ENCODE measurements at regions not wholly inside any gene's neighbourhood (a gene's known extent, or its start where the extent isn't known, plus 50 kb on each side); places are given as distances from the start of the nearest gene placed in this dataset.

DNA sequence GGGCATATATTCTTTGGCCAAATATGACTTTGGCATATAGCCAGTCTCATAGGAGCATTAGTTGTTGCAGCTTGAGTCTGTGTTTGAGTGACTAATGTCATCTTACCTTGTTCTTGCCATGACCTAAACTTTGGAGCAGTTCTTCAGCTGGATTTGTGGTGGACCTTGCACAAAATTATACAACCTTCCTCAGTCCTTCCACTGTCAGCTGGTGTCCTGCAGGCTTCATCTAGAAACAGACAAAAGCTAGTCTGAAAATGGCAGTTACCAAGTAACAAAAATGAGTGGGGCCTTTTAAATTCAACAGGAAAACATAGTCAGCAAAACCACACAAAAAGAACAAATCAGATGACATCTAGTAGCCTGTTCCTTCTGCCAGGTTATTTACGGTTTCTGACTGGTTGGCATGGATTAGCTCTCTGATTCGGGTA is 59.5 kb upstream of the HECTD2 start:
- Histone ChIP-seq H3K27ac (ENCODE audit: extremely low read length, insufficient read depth, low read length) (no peak overlapping the region), H2AFZ (ENCODE audit: low read length) (no peak overlapping the region), H3K9me3 (ENCODE audit: low read length) (no peaks in the 10 kb centered on the region), H3K4me1 (ENCODE audit: insufficient read depth, low read length) (no peaks in the 10 kb centered on the region), H3K4me2 (ENCODE audit: low read depth, low read length) (no peak overlapping the region), H3K27me3 (ENCODE audit: control insufficient read depth in 1 of 2, insufficient read depth in 2 of 2, low read length in 2 of 2) (no peaks in the 10 kb centered on the region), H3K9ac (ENCODE audit: insufficient read depth, low read depth, low read length) (no peak overlapping the region), H4K20me1 (ENCODE audit: insufficient read depth, low read length) (no peaks in the 10 kb centered on the region), H3K36me3 (replicated peaks in 1 of 2; ENCODE audit: control insufficient read depth in 1 of 2, insufficient read depth in 2 of 2, low read length in 2 of 2) (no peaks in the 10 kb centered on the region), H3K4me3 (replicated peaks in 1 of 3; ENCODE audit: insufficient read depth in 1 of 3, low read depth in 2 of 3, low read length in 3 of 3) (no peak overlapping the region), H3K79me2 (ENCODE audit: insufficient read depth, low read length) (no peaks in the 10 kb centered on the region)
- TF ChIP-seq MXD1 (CRISPR knock-in tag; IDR thresholded peaks at IDR 0.05) (no peak), MAFK (conservative IDR thresholded peaks at IDR 0.05 in 1 of 2, IDR thresholded peaks at IDR 0.05 in 1 of 2; ENCODE audit: low read length in 2 of 2) (0 out of 4 replicates have a peak, but pooled peaks of 1 of the 2 experiments have one; percentile 15), SAFB2 (CRISPR knock-in tag; IDR thresholded peaks at IDR 0.05; ENCODE audit: borderline replicate concordance, low read depth) (no peak)
- 9% methylated on average over 2 of the region's 2 CpGs for WGBS (ENCODE audit: low lambda C conversion rate)
- ATAC-seq (no peak), DNase-seq (ENCODE audit: low spot score) (no peak), FAIRE-seq (no peak)
- intact Hi-C loops (cut with micrococcal nuclease; ENCODE audit: unreplicated experiment) (no loop called here), in situ Hi-C loops (cut with HindIII; ENCODE audit: extremely low pct_ligation_motif_present, low pct_unique_long_range_greater_than_20kb) (no loop called here)
- POLR2A ChIA-PET: no interaction called here
- CTCF ChIA-PET (ENCODE audit: low intra/inter-chr PET ratio, low total read pairs): no interaction called here
- no TSS peak for BruUV-seq (replicated peaks)

DNA sequence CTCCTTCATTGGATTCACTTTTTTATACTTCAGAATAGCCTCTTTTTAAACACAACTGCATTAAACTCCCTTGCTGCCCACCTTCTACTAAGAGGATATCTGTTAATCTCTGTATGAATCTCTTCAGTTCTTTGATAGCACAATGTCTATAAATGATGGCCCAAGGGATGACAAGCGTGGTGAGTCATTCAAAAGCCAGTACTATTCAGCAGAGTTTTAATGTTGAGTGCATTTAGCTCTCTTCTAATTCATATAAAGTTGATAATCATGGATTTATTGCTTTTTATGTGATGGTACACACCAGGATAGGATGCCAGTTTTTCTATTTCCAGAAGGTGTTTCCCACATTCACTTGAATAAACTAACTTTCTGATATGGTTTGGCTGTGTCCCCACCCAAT is 57.4 kb upstream of the HECTD2 start:
- FAIRE-seq: no peak
- Histone ChIP-seq H3K9ac (ENCODE audit: insufficient read depth, low read depth, low read length) (no peak overlapping the region), H3K27me3 (ENCODE audit: control insufficient read depth in 1 of 2, insufficient read depth in 2 of 2, low read length in 2 of 2) (no peaks in the 10 kb centered on the region; a peak in 1 of 5 replicates), H3K36me3 (replicated peaks in 1 of 2; ENCODE audit: control insufficient read depth in 1 of 2, insufficient read depth in 2 of 2, low read length in 2 of 2) (no peaks in the 10 kb centered on the region), H3K79me2 (ENCODE audit: insufficient read depth, low read length) (no peaks in the 10 kb centered on the region), H3K4me1 (ENCODE audit: insufficient read depth, low read length) (no peaks in the 10 kb centered on the region), H4K20me1 (ENCODE audit: insufficient read depth, low read length) (no peaks in the 10 kb centered on the region), H3K4me2 (ENCODE audit: low read depth, low read length) (no peak overlapping the region), H2AFZ (ENCODE audit: low read length) (no peak overlapping the region), H3K9me3 (ENCODE audit: low read length) (no peaks in the 10 kb centered on the region), H3K4me3 (replicated peaks in 1 of 3; ENCODE audit: insufficient read depth in 1 of 3, low read depth in 2 of 3, low read length in 3 of 3) (no peak overlapping the region), H3K27ac (ENCODE audit: extremely low read length, insufficient read depth, low read length) (no peak overlapping the region)
- intact Hi-C loops (cut with micrococcal nuclease; ENCODE audit: unreplicated experiment): no loop called here
- ChIA-PET POLR2A (no interaction called here), CTCF (ENCODE audit: low intra/inter-chr PET ratio, low total read pairs) (no interaction called here)
- no peak for DNase-seq (ENCODE audit: low spot score)
- in situ Hi-C loops (cut with HindIII; ENCODE audit: extremely low pct_ligation_motif_present, low pct_unique_long_range_greater_than_20kb): no loop called here
- 4% methylated on average over 1 of the region's 1 CpG for WGBS (ENCODE audit: low lambda C conversion rate)
- ATAC-seq: no peak
- no TSS peak for BruUV-seq (replicated peaks)
- TF ChIP-seq ZNF709 (CRISPR knock-in tag; IDR thresholded peaks at IDR 0.05) (no peak), ZNF337 (CRISPR knock-in tag; IDR thresholded peaks at IDR 0.05; ENCODE audit: borderline replicate concordance, low read depth) (no peak), KLF12 (CRISPR knock-in tag; IDR thresholded peaks at IDR 0.05; ENCODE audit: borderline replicate concordance) (no peak), ZFP36L2 (CRISPR knock-in tag; IDR thresholded peaks at IDR 0.05) (no peak), ZNF180 (CRISPR knock-in tag; IDR thresholded peaks at IDR 0.05; ENCODE audit: borderline replicate concordance, low read depth) (no peak), ZNF160 (CRISPR knock-in tag; IDR thresholded peaks at IDR 0.05) (no peak), DPF2 (CRISPR knock-in tag; IDR thresholded peaks at IDR 0.05; ENCODE audit: borderline replicate concordance, low read depth) (no peak), ZSCAN30 (CRISPR knock-in tag; IDR thresholded peaks at IDR 0.05) (no peak), CTCF (CRISPR knock-in tag; IDR thresholded peaks at IDR 0.05) (no peak), ZNF713 (CRISPR knock-in tag; IDR thresholded peaks at IDR 0.05) (no peak), REXO4 (CRISPR knock-in tag; IDR thresholded peaks at IDR 0.05; ENCODE audit: borderline replicate concordance) (no peak), LBX2 (CRISPR knock-in tag; IDR thresholded peaks at IDR 0.05; ENCODE audit: borderline replicate concordance) (no peak)
- TF ChIP-seq, protein P1, sequence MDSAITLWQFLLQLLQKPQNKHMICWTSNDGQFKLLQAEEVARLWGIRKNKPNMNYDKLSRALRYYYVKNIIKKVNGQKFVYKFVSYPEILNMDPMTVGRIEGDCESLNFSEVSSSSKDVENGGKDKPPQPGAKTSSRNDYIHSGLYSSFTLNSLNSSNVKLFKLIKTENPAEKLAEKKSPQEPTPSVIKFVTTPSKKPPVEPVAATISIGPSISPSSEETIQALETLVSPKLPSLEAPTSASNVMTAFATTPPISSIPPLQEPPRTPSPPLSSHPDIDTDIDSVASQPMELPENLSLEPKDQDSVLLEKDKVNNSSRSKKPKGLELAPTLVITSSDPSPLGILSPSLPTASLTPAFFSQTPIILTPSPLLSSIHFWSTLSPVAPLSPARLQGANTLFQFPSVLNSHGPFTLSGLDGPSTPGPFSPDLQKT (CRISPR knock-in tag; IDR thresholded peaks at IDR 0.05; ENCODE audit: borderline replicate concordance): no peak

All from HepG2 (cell line).